ENCODE measurements at regions not wholly inside any gene's neighbourhood (a gene's known extent, or its start where the extent isn't known, plus 50 kb on each side); places are given as distances from the start of the nearest gene placed in this dataset.
"Not testable (repeated sequence)": the region's sequence is repeated elsewhere in the genome, so short reads cannot be mapped to it uniquely, and the experiment has no call there.

DNA sequence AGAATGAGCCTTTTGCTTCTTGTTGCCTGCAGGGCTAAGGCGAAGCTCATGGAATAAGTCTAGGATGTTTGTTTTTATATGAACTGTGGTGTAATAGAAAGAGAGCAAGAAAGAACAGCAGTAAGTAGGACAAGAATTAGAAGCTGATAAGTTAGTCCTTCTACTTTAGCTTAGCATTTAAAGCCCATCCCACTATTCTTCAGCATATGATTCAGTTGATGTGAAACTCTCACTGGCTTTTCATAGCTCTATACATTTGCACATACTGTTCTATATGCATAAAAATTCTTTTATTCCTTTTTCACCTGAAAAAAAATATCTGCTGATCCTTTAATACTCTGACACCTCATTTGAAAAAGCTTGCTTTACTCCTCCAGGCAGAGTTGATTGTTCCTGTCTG, 712.0 kb downstream of the USP25 start:
- DNase-seq (ENCODE audit: extremely low read depth in 1 of 2, low read depth in 1 of 2): no peak

DNA sequence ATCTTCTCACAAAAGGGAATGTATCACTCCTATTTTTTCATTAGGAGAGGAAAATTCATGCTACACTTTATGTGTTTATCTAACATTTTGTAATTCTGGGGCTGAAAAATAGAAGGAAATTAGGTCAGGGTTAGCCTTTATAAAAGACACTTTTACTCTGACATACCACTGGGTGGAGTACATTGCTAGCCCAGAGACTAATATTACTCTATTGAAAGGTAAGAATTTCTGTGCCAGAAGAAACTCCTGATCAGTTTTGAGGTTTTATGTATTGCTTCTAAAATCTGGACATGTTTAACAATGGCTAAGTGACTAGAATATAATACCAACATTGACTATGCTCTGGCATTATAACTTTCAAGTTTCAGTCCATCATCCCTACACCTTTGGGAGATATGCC, 724.6 kb downstream of the USP25 start:
- no peak for DNase-seq (ENCODE audit: extremely low read depth in 1 of 2, low read depth in 1 of 2)

DNA sequence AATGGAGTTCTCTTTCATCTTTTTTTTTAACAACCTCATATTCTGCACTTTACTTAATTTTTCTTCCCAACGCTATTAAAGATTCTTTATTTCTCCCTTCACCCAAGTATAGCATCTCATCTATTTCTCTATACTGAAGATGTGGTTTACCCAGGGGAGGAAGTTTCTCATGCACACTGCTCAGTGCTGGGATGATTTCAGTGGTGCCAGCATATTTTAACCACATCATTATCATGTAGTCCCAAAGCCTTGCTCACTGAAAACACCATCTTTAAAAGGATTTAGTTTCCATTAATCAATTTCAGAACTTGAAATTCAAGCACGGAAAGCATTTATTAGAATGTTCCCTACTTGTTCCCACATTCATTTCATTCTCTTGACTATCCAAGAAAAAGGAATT, 725.7 kb downstream of the USP25 start:
- DNase-seq (ENCODE audit: extremely low read depth in 1 of 2, low read depth in 1 of 2): no peak

DNA sequence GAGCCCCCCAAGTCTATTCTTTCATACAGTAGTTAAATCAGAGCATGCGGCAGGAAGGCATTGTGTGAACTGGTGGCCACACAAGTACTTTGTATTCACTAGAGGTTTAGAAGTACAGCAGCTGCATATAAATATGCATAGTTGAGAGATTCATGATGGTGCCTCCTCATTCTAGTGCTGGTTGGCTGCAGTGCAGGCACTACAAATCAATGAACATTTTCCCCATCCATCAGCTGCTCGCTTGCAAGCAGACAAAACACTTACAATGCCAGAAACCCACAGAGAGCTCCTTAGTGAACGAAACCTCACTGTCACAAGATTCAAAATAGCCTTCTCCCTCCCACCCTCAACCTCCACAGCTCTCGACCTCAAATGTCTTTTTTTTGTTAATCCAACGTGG, 726.2 kb downstream of the USP25 start:
- no peak for DNase-seq (ENCODE audit: extremely low read depth in 1 of 2, low read depth in 1 of 2)

DNA sequence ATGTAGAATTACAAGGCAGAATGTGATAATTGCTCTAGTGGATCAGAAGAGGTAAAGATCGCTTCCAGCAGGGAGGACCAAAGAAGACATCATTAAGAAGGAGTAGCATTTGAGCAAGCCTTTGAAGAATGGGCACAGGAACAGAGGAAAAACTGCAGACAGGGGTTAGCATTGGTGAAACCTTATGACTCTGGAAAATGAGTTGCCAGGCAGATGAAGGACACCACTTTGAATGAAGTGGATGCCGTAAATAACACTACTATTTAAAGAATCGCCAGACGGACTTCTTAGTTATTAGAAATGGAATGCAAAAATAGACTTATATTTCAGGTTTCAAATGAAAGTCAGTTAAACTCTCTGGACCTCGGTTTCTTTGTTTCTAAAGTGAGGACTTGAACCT, 727.7 kb downstream of the USP25 start:
- DNase-seq (ENCODE audit: extremely low read depth in 1 of 2, low read depth in 1 of 2): no peak

DNA sequence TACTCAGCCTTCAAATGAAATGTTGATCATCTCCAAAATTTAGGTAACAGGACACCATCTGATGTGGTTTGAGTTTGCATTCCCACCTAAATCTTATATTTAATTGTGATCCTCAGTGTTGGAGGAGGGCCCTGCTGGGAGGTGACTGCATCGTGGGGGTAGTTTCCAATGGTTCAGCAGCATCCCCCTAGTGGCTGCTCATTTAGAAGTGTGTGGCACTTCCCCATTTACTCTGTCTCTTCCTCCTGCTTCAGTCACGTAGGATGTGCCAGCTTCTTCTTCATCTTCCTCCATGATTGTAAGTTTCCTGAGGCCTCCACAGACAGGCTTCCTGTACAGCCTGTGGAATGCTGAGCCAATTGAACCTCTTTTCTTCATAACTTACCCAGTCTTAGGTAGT, 731.2 kb downstream of the USP25 start:
- no peak for DNase-seq (ENCODE audit: extremely low read depth in 1 of 2, low read depth in 1 of 2)

DNA sequence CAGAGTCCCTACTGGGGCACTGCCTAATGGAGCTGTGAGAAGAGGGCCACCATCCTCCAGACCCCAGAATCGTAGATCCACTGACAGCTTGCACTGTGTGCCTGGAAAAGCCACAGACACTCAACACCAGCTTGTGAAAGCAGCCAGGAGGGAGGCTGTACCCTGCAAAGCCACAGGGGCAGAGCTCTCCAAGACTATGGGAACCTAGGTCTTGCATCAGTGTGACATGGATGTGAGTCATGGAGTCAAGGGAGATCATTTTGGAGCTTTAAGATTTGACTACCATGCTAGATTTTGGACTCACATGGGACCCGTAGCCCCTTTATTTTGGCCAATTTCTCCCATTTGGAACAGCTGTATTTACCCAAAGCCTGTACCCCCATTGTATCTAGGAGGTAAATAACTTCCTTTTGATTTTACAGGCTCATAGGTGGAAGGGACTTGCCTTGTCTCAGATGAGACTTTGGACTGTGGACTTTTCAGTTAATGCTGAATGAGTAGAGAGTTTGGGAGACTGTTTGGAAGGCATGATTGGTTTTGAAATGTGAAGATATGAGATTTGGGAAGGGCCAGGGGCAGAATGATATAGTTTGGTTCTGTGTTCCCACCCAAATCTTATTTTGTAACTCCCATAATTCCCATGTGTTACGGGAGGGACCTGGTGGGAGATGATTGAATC, 734.6 kb downstream of the USP25 start:
- not testable (repeated sequence) for DNase-seq (ENCODE audit: extremely low read depth in 1 of 2, low read depth in 1 of 2)

DNA sequence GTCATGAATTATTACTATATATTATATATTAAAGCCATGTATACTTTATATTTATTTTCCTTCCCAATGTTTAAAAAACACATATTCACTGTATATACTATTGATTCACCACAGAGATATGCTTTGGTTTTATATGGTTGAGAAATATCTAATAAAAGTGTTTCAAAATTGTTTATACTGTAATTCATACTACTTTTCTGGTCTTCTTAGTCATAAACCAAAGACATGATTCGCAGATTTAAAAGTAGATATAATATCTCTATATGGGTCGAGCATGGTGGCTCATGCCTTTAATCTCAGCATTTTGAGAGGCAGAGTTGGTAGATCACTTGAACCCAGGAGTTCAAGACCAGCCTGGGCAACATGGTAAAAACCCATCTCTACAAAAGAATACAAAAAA, 738.4 kb downstream of the USP25 start:
- no peak for DNase-seq (ENCODE audit: extremely low read depth in 1 of 2, low read depth in 1 of 2)

DNA sequence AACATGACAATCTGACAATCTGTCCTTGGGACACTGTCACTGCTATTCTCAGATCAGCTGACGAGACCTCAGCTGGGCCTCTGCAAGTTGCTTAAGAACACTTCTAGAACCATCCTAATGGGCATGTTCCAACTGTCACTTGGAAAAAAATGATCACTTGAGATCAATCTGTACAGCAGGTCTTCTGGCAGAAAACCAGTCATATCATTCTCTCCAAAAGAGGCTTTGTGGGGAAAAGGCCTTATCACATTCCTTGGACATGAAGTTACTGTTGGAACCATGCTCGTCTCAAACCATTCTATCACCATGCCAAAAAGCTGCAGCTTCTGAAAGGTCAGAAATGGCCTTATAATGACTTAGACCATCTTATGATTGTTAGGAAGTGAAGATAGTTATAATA, 744.2 kb downstream of the USP25 start:
- no peak for DNase-seq (ENCODE audit: extremely low read depth in 1 of 2, low read depth in 1 of 2)

DNA sequence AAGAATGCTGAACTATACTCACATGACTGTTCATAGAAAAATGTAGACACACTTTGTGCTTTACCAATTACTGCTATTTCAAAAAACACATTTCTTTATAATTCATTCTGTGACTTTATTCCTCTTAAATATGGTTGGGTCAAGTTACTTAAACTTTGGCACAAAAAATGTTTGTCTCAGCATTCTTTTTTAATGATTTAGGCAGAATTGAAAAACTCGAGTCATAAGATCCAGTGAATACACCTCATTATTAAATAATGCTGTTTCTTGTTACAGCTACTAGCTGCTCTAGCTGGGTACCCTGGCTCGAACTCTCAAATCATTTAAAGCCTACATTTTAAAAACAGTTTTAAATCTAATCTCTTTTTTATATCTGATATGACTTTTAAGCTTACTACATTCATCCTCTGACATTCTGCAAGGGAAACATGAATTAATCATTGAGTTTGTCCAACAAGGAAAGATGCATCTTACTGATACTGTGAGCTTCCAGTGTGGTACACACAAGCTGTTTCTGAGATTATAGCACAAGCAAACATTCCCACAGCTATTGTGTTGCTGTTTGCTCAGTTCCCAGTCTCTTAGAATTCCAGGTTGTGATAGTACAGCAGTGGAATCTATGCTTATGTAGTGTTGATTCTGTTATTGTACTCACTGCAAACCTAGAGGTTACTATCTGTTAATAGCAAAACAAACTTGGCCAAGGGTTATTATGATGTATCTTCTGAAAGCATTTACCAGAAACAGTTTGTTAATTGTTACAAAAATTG, 746.5 kb downstream of the USP25 start:
- no peak for DNase-seq (ENCODE audit: extremely low read depth in 1 of 2, low read depth in 1 of 2)

DNA sequence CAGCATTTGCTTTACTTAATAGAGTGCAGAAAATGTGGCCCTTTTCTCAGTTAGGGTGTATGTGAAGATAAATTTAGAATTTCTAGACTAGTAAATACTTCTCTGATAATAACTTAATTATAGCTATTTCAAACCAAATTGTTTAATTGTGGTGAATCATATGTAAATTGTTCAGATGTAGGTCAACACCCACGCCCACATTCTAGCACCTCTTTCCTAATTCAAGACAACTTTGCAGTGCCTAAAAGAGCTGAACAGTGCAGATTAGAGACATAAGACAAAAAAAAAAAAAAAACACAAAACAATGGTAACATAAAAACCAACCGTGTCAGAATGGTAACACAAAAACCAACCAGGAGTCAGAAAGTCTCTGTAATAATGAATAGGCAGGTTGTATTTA, 758.3 kb downstream of the USP25 start:
- DNase-seq (ENCODE audit: extremely low read depth in 1 of 2, low read depth in 1 of 2): no peak

DNA sequence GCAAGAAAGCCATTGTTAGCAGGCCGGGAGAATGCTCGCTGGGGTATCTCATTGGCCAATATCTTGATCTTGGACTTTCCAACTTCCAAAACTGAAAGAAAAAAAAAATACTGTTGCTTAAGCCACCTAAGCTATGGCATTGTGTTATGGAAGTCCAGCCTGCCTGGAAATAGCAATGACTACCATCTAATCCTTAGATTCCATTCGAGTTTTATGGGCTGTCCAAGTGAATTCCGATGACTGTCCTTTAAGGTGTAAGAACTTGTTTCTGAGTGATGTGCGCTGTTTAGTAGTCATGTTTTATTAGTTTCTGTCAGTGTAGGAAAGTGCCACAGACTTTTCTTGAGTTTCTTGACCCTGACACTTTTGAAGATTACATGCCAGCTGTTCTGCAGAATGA, 762.6 kb downstream of the USP25 start:
- DNase-seq (ENCODE audit: extremely low read depth in 1 of 2, low read depth in 1 of 2): no peak

DNA sequence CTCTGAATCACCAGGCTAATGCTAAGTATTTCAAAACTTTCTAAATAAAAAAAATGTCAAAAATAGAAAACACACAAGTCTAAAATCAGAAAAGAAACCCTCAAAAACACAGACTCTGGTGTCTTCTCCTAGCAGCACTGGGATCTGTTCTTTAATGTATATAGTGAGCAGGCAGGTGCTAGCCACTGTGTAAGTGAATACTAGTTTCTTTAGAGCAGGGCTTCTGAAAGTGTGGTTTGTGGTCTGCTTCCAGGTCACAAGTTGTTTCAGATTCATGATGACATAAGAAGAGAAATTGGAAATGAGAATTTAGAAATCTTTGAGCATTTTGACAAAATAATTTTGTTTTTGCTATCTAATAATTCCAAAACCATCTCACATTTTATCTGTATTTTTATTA, 763.1 kb downstream of the USP25 start:
- no peak for DNase-seq (ENCODE audit: extremely low read depth in 1 of 2, low read depth in 1 of 2)

DNA sequence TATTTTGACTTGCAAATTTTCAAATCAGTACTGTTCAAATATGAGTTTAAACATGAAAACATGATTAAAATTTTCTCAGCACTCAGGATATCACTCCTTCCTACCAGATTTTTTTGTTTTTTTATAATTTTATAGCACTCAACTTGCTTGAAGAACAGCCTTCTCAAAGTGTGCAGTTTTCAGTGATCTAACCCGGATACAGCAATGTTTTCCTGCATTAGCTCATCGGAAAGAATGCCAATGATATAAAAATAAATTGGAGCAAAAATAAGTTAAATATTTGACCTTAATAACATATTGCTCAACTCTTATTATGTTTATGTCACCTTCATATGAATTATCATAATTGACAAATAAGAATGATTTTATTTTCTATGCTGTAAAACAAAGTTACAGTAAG, 766.8 kb downstream of the USP25 start:
- no peak for DNase-seq (ENCODE audit: extremely low read depth in 1 of 2, low read depth in 1 of 2)

DNA sequence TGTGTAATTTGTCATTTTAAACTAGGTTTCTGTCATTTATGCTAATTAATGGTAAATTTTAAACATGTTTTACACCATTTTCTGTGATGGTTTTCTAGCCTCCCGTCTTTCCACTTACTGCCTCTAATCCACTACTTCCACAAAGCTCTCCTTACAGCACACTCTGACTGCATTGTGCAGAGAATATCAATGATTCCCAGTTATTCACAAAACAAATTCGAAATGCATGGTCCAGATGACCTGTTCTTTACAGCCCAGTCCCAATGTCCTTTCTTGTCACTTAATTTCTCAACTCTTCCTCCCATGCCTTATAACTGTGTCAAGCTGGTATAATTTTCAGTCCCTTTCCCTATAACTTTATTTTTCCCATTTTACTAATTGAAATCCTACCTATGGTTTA, 770.5 kb downstream of the USP25 start:
- no peak for DNase-seq (ENCODE audit: extremely low read depth in 1 of 2, low read depth in 1 of 2)

DNA sequence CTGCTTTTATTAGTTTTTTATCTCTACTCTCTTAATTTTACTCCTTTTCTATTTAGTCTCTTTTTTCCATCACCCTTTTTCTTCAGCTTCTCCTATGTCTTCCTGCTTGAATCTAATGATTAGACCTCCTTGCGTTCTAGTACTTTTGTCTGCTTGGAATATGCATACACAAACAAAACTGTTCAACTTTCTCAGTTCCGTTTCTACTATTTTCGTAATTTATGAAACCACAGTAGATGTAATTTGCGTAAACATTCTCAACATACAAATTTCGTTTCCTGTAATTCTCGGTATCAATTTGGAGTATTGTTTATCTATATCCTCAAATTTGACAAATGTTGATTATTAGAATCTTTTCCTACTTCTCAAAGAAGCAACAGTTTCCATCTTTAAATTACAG, 772.5 kb downstream of the USP25 start:
- no peak for DNase-seq (ENCODE audit: extremely low read depth in 1 of 2, low read depth in 1 of 2)

DNA sequence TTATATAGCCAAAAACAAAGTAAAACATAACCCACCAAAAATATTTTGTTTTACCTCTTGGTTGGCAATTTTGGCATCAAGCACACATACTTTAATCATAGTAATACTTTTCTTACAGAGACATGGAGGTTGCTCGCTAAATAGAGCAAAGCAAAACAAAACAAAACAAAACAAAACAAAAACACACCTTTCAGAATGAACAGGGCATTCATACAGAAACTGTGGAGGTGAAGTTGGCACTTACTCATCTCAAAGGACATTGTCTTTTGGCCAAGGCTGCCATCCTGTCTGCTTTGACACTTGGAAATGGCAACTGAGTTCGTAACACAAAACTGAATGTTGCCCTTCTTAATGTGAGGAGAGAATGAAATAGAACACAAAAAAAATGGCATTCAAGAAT, 773.1 kb downstream of the USP25 start:
- no peak for DNase-seq (ENCODE audit: extremely low read depth in 1 of 2, low read depth in 1 of 2)

DNA sequence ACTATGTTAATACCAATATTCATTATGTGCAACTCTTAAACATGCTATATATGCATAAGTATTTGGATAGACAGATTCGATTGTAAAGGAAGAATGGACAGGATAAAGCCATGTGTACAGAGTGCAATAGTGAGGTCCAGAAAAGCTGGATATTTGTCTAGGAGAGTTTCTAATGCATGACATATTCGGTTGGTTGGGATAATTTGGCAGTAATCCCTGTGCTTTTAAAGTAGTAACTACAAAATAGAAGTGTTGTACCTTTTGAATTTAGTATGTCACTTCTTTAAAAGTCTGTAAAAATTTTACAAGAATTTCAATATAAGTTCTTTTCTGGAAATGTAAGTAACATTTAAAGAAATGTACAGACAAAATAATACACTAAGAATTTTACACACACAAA, 774.5 kb downstream of the USP25 start:
- DNase-seq (ENCODE audit: extremely low read depth in 1 of 2, low read depth in 1 of 2): no peak

DNA sequence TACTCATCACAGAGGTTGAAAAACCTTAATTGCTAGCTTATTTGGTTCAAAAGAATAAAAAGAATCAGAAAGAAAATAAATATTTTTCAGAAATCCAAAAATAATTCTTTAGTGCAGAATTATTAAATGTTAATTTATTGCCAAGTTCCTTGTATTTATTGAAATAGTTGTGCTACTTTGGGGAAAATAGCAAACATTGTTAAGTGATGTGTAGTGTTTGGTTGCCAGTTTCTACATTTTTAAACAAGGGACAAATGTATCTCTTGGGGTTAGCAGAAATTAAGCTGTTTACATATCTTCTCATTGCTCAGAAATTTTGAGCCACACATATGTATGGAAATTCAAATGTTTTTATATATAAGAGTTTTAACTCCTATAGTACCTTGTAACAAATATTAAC, 775.0 kb downstream of the USP25 start:
- DNase-seq (ENCODE audit: extremely low read depth in 1 of 2, low read depth in 1 of 2): no peak

DNA sequence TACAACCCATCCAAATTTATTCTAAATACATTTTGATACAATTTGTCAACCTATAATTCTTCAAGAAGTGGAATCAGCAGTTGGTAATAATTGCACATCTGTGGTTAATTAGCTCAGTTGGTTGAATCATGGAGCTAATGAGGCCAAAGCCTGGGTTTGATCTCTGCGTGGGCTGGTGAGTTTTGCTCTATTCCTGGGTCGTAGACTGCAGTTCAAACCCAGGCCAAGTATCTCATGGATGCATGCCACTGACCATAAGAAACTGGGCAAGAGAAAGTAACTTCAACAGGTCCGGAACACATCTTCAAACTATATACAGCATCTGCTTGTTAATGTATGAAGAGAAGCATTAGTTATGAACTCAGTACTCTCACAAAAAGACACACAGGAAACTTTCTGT, 779.7 kb downstream of the USP25 start:
- DNase-seq (ENCODE audit: extremely low read depth in 1 of 2, low read depth in 1 of 2): no peak

DNA sequence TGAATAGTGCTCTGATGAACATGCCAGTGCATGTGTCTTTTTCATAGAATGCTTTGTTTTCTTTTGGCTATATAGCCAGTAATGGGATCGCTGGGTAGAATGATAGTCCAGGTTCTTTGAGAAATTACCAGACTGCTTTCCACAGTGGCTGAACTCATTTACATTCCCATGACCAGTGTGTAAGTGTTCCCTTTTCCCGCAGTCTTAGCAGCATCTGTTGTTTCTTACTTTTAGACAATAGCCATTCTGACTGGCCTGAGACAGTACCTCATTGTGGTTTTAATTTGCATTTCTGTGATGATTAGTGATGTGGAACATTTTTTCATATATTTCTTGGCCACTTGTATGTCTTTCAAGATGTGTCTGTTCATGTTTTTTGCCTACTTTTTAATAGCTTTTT, 784.5 kb downstream of the USP25 start:
- no peak for DNase-seq (ENCODE audit: extremely low read depth in 1 of 2, low read depth in 1 of 2)

DNA sequence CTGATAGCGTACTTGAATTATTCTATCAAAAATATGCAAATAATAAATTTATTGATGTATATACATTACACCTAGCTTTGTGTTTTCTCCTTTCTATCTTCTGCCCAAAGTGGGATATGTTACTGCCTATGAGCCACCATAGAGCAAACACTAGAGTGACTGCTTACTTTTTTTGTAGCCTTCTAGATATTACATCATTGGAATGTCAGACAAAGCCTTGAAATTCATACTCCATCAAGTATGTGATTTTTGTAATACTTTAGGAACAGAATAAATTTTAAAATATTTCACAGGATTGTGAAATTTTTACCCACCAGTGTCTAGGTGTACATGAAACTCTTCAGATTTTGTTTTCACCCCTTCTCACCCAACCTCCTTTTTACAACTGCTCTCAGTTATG, 787.6 kb downstream of the USP25 start:
- DNase-seq (ENCODE audit: extremely low read depth in 1 of 2, low read depth in 1 of 2): no peak

DNA sequence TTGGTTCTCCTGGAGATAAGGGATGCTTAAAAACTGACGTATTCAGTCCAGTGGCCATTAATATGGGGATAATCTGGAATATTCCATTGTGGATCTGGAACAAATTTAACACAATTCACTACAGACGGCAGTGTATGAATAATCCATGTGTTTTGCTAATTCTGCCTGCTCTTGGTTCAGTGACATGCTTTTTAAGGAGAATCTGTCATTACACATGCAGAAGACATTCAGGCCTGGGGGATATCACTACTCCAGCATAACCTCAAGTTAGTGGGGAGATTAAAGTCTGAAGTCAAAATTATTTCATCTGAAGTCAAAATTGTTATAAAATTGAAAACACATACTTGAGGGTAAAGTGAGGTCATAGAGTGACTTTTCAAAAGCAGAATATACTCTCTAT, 789.3 kb downstream of the USP25 start:
- no peak for DNase-seq (ENCODE audit: extremely low read depth in 1 of 2, low read depth in 1 of 2)

Measured in stimulated activated CD8-positive, alpha-beta memory T cell treated with anti-CD3 and anti-CD28 coated beads, Interleukin-7, amount 100 ng/mL, for 48 hours (primary cell).